Keratinocyte (primary cell): ENCODE measurements at regions not wholly inside any gene's neighbourhood (a gene's known extent, or its start where the extent isn't known, plus 50 kb on each side); places are given as distances from the start of the nearest gene placed in this dataset.

Experiments
- EZH2 ChIP-seq: IDR thresholded peaks from one replicate; pipeline ENCODE4 v1.6.1; 2012; ENCODE audit warnings: inconsistent platforms, mild to moderate bottlenecking, low read length, moderate library complexity
- TF ChIP-seq, protein P1 (sequence below), 3 experiments: IDR thresholded peaks in 1 of 3; conservative IDR thresholded peaks in 1 of 3; optimal IDR thresholded peaks in 1 of 3; 2 replicates in 2 of 3; 3 replicates in 1 of 3; pipeline versions ENCODE3 to v1.5.1; 2011; ENCODE audit warnings: low read length in 3 of 3, mild to moderate bottlenecking in 3 of 3, moderate library complexity in 2 of 3, control low read depth in 1 of 3, inconsistent platforms in 1 of 3; ENCODE audit not compliant: insufficient read depth in 2 of 3; ENCODE audit errors: extremely low read depth in 1 of 3

DNA sequence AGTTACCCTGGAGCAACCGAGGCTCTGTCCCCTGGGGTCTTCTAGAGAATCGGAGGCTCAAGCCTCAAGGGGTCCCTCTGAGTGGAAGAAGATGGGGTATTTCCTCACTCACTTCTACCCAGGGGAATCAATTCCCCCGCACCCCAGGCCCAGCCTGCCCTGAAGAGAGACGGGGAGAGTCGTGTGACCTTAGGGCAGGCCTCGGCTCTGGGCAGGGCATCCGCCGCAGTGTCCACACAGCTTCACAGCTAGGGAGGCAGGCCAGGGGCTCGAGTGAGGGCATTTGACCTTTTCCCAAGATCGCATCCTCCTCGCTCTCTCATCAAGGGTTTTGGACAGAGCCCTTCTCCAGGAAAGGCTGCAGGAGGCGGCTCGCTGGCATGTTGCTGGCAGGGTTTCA is 57.9 kb upstream of the CNOT6 start:
- TF ChIP-seq, protein P1, sequence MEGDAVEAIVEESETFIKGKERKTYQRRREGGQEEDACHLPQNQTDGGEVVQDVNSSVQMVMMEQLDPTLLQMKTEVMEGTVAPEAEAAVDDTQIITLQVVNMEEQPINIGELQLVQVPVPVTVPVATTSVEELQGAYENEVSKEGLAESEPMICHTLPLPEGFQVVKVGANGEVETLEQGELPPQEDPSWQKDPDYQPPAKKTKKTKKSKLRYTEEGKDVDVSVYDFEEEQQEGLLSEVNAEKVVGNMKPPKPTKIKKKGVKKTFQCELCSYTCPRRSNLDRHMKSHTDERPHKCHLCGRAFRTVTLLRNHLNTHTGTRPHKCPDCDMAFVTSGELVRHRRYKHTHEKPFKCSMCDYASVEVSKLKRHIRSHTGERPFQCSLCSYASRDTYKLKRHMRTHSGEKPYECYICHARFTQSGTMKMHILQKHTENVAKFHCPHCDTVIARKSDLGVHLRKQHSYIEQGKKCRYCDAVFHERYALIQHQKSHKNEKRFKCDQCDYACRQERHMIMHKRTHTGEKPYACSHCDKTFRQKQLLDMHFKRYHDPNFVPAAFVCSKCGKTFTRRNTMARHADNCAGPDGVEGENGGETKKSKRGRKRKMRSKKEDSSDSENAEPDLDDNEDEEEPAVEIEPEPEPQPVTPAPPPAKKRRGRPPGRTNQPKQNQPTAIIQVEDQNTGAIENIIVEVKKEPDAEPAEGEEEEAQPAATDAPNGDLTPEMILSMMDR (optimal IDR thresholded peaks at IDR 0.05 in 1 of 3, IDR thresholded peaks at IDR 0.05 in 1 of 3, conservative IDR thresholded peaks at IDR 0.05 in 1 of 3; ENCODE audit: extremely low read depth in 1 of 3, insufficient read depth in 2 of 3, low read length in 3 of 3), result no peak
- TF ChIP-seq EZH2, result no peak
